H1 (cell line): ENCODE measurements at regions not wholly inside any gene's neighbourhood (a gene's known extent, or its start where the extent isn't known, plus 50 kb on each side); places are given as distances from the start of the nearest gene placed in this dataset.
A peak's percentile ranks its signal among the peaks of the same experiment; 100 is the strongest.

Experiments used
- CTCF ChIA-PET: fragments of 300-600 bp; sonication (Branson Sonifier 250); formaldehyde crosslinking; loops from one replicate; lab custom pipeline; 2021; ENCODE audit not compliant: partially characterized antibody; lab: Charles Lee
- POLR2A ChIA-PET: fragments of 300-600 bp; sonication (Branson Sonifier 250); formaldehyde crosslinking; loops from one replicate; lab custom pipeline; 2021; ENCODE audit warnings: inconsistent platforms; ENCODE audit not compliant: partially characterized antibody; lab: Charles Lee
- DNase-seq, 2 experiments: peaks; one replicate each; pipeline versions ENCODE4 v3.0.0 to v3.0.0-alpha.2; 2010 to 2022; ENCODE audit warnings: low spot score in 2 of 2, low read depth in 1 of 2, mixed read lengths in 1 of 2
- FAIRE-seq: peaks from 2 replicates; lab custom pipeline; 2011; peaks lifted over from hg19 to GRCh38; lab: Jason Lieb, UNC
- H2AFZ ChIP-seq: 2 replicates; pipeline ENCODE4 v1.8.1; 2012; ENCODE audit warnings: low read length, inconsistent platforms
- H2AK5ac ChIP-seq: 2 replicates; pipeline ENCODE4 v1.6.1; 2013; ENCODE audit warnings: low read depth, low read length
- H2BK120ac ChIP-seq: replicated peaks from 2 replicates; pipeline ENCODE3; 2013; ENCODE audit warnings: low read depth, low read length, inconsistent platforms
- H2BK12ac ChIP-seq: 2 replicates; pipeline ENCODE4 v1.6.1; 2013; ENCODE audit warnings: low read depth, low read length
- H2BK15ac ChIP-seq: 2 replicates; pipeline ENCODE4 v1.6.1; 2013; ENCODE audit warnings: low read length
- H2BK20ac ChIP-seq: 2 replicates; pipeline ENCODE4 v1.6.1; 2013; ENCODE audit warnings: low read length
- H2BK5ac ChIP-seq: 2 replicates; pipeline ENCODE4 v1.6.1; 2013; ENCODE audit warnings: low read depth, low read length
- H3K14ac ChIP-seq: 2 replicates; pipeline ENCODE4 v1.6.1; 2013; ENCODE audit warnings: inconsistent platforms; ENCODE audit not compliant: insufficient read length
- H3K18ac ChIP-seq: 2 replicates; pipeline ENCODE4 v1.6.1; 2013; ENCODE audit warnings: low read length; ENCODE audit errors: extremely low read depth
- H3K23ac ChIP-seq: 2 replicates; pipeline ENCODE4 v1.6.1; 2013; ENCODE audit warnings: inconsistent platforms; ENCODE audit not compliant: insufficient read length
- H3K23me2 ChIP-seq: 2 replicates; pipeline ENCODE4 v1.6.1; 2013; ENCODE audit warnings: low read depth, low read length
- H3K27ac ChIP-seq: 2 replicates; pipeline ENCODE4 v1.6.1; 2011; ENCODE audit warnings: low read depth, low read length, inconsistent platforms
- H3K27me3 ChIP-seq, 4 experiments: replicated peaks in 1 of 4; 1 replicate in 1 of 4; 2 replicates in 3 of 4; pipeline versions ENCODE4 v1.6.1 to v1.8.1; 2011 to 2013; ENCODE audit warnings: low read length in 3 of 4, mild to moderate bottlenecking in 3 of 4, inconsistent platforms in 2 of 4, mixed read lengths in 2 of 4, moderate library complexity in 1 of 4; ENCODE audit not compliant: control insufficient read depth in 3 of 4, insufficient read depth in 3 of 4; ENCODE audit errors: extremely low read depth in 1 of 4
- H3K36me3 ChIP-seq, 4 experiments: 2 replicates each; pipeline versions ENCODE4 v1.6.1 to v1.8.1; 2011 to 2013; ENCODE audit warnings: mild to moderate bottlenecking in 4 of 4, low read length in 3 of 4, moderate library complexity in 2 of 4, control low read depth in 1 of 4, inconsistent platforms in 1 of 4; ENCODE audit not compliant: insufficient read depth in 4 of 4, control insufficient read depth in 2 of 4
- H3K4ac ChIP-seq: replicated peaks from 2 replicates; pipeline ENCODE3; 2013; ENCODE audit warnings: low read length, low read depth, mixed read lengths, inconsistent platforms; ENCODE audit not compliant: insufficient read length
- H3K4me1 ChIP-seq, 4 experiments: replicated peaks in 1 of 4; 1 replicate in 1 of 4; 2 replicates in 3 of 4; pipeline versions ENCODE4 v1.6.1 to v1.8.1; 2011 to 2013; ENCODE audit warnings: low read length in 3 of 4, inconsistent platforms in 2 of 4, mixed read lengths in 1 of 4; ENCODE audit not compliant: insufficient read depth in 4 of 4, control insufficient read depth in 3 of 4
- H3K4me2 ChIP-seq, 2 experiments: 2 replicates each; pipeline versions ENCODE4 v1.6.1 to v1.8.1; 2011 to 2013; ENCODE audit warnings: low read depth in 2 of 2, low read length in 2 of 2, control low read depth in 1 of 2, inconsistent platforms in 1 of 2, mild to moderate bottlenecking in 1 of 2; ENCODE audit not compliant: insufficient read depth in 1 of 2
- H3K4me3 ChIP-seq, 4 experiments: fragments of 200-600, 300-600 bp in 1 of 4; sonication (generic), shearing (Covaris generic), sonication (Bioruptor Twin) in 1 of 4; 2 replicates each; pipeline versions ENCODE4 v1.5.1 to v1.8.1; 2011 to 2016; ENCODE audit warnings: low read length in 4 of 4, low read depth in 3 of 4, control low read depth in 2 of 4, inconsistent platforms in 2 of 4, mild to moderate bottlenecking in 2 of 4, mixed read lengths in 1 of 4, moderate library complexity in 1 of 4; ENCODE audit not compliant: insufficient read depth in 2 of 4; ENCODE audit errors: extremely low read depth in 1 of 4
- H3K56ac ChIP-seq: replicated peaks from 2 replicates; pipeline ENCODE3; 2013; ENCODE audit warnings: low read depth, mild to moderate bottlenecking, mixed read lengths, low read length, inconsistent platforms; ENCODE audit not compliant: insufficient read length
- H3K79me1 ChIP-seq: 2 replicates; pipeline ENCODE4 v1.6.1; 2013; ENCODE audit warnings: low read depth, low read length, control low read depth
- H3K79me2 ChIP-seq, 2 experiments: 2 replicates each; pipeline versions ENCODE4 v1.6.1 to v1.8.1; 2012 to 2013; ENCODE audit warnings: low read length in 2 of 2, mild to moderate bottlenecking in 2 of 2, inconsistent platforms in 1 of 2; ENCODE audit not compliant: insufficient read depth in 2 of 2, control insufficient read depth in 1 of 2
- H3K9ac ChIP-seq, 4 experiments: replicated peaks in 1 of 4; 1 replicate in 1 of 4; 2 replicates in 3 of 4; pipeline versions ENCODE4 v1.6.1 to v1.8.1; 2011 to 2013; ENCODE audit warnings: low read depth in 3 of 4, low read length in 3 of 4, control low read depth in 2 of 4, mild to moderate bottlenecking in 2 of 4, moderate library complexity in 2 of 4, inconsistent platforms in 1 of 4; ENCODE audit errors: extremely low read depth in 1 of 4
- H3K9me3 ChIP-seq, 2 experiments: 2 replicates each; pipeline versions ENCODE4 v1.6.1 to v1.8.1; 2012 to 2013; ENCODE audit warnings: mild to moderate bottlenecking in 2 of 2, moderate library complexity in 2 of 2, control low read depth in 1 of 2, inconsistent platforms in 1 of 2, low read depth in 1 of 2, low read length in 1 of 2, mixed read lengths in 1 of 2; ENCODE audit not compliant: insufficient read depth in 2 of 2
- H4K20me1 ChIP-seq, 2 experiments: replicated peaks in 1 of 2; 2 replicates each; pipeline versions ENCODE3 to v1.8.1; 2011 to 2013; ENCODE audit warnings: inconsistent platforms in 2 of 2, low read length in 2 of 2, mild to moderate bottlenecking in 1 of 2; ENCODE audit not compliant: insufficient read depth in 2 of 2, control insufficient read depth in 1 of 2
- H4K5ac ChIP-seq: 2 replicates; pipeline ENCODE4 v1.6.1; 2013; ENCODE audit warnings: low read length, low read depth, mixed read lengths, inconsistent platforms; ENCODE audit not compliant: insufficient read length
- H4K8ac ChIP-seq: 2 replicates; pipeline ENCODE4 v1.8.0; 2013; ENCODE audit warnings: mild to moderate bottlenecking, moderate library complexity, low read length, inconsistent platforms; ENCODE audit not compliant: insufficient read depth; ENCODE audit errors: extremely low read depth
- H4K91ac ChIP-seq: replicated peaks from 2 replicates; pipeline ENCODE3; 2013; ENCODE audit warnings: low read length, mixed read lengths, inconsistent platforms; ENCODE audit not compliant: insufficient read length
- PHF8 ChIP-seq: fragments of 200-600 bp; sonication (generic); conservative IDR thresholded peaks from 2 replicates; pipeline ENCODE4 v1.7.1; 2012; ENCODE audit warnings: low read depth, mild to moderate bottlenecking, inconsistent platforms, low read length, moderate library complexity
- SRF ChIP-seq: IDR thresholded peaks from 2 replicates; pipeline ENCODE4 v1.6.1; 2011; ENCODE audit warnings: mild to moderate bottlenecking, low read depth, low read length, moderate library complexity
- TBP ChIP-seq: IDR thresholded peaks from 2 replicates; pipeline ENCODE4 v1.6.1; 2011; ENCODE audit warnings: low read depth, low read length, improper control_type of control experiment
- USF2 ChIP-seq: IDR thresholded peaks from 2 replicates; pipeline ENCODE4 v1.6.1; 2011; ENCODE audit warnings: low read length, improper control_type of control experiment
- WGBS, 2 experiments: shearing (Covaris generic) in 1 of 2; methylation state at CpG; one replicate each; pipeline versions ENCODE4 v1.1.6 to v1.1.7; 2013 to 2015; ENCODE audit warnings: low lambda C conversion rate in 2 of 2, mixed read lengths in 2 of 2, inconsistent platforms in 1 of 2, low coverage in 1 of 2, missing lambda C conversion rate in 1 of 2; ENCODE audit not compliant: insufficient replicate concordance in 2 of 2, insufficient coverage in 1 of 2, insufficient read length in 1 of 2; ENCODE audit errors: extremely low coverage in 1 of 2, missing lambda C conversion rate in 1 of 2; 5-methylcytosine and 5-hydroxymethylcytosine counted together

- no peak overlapping the region for H3K9ac ChIP-seq
- H4K91ac ChIP-seq = peak overlapping the region; percentile 87
- H3K79me1 ChIP-seq = no peaks in the 10 kb centered on the region
- H2BK120ac ChIP-seq = no peak overlapping the region
- H2BK5ac ChIP-seq = peak overlapping the region; percentile 81; the same call in 1 of the 2 replicates
- peak overlapping the region; percentile 4 for H3K18ac ChIP-seq
- H4K20me1 ChIP-seq = no peaks in the 10 kb centered on the region
- H4K8ac ChIP-seq = no peak overlapping the region
- H3K27ac ChIP-seq = no peak overlapping the region
- peak overlapping the region; percentile 81; the same call in 1 of the 2 replicates for H2BK12ac ChIP-seq
- H3K14ac ChIP-seq = no peak overlapping the region
- peaks cover 0 to 11% (median 0%) of the 10 kb centered on the region in 4 experiments; a peak in 2 of 7 replicates for H3K4me1 ChIP-seq
- H3K4ac ChIP-seq = peak overlapping the region; percentile 79
- H3K79me2 ChIP-seq = no peaks in the 10 kb centered on the region
- H2BK20ac ChIP-seq = peak overlapping the region; percentile 98
- H3K23me2 ChIP-seq = peaks cover 4% of the 10 kb centered on the region; the same call in 1 of the 2 replicates
- ChIA-PET POLR2A (interaction anchor here (0.6 kb wide), 1 partner anchor 290 kb away, joined by 3 read pairs; no protein-coding TSS in a partner anchor), CTCF (no interaction called here)
- TF ChIP-seq USF2 (no peak), PHF8 (0 out of 2 replicates have a peak, but pooled peaks have one; percentile 14), SRF (no peak), TBP (no peak)
- no peak overlapping the region for H3K56ac ChIP-seq
- no peak overlapping the region for H3K4me3 ChIP-seq
- H2BK15ac ChIP-seq = peak overlapping the region; percentile 97; the same call in 1 of the 2 replicates
- H3K36me3 ChIP-seq = no peaks in the 10 kb centered on the region
- DNase-seq (no peak), FAIRE-seq (no peak)
- no peak overlapping the region for H3K4me2 ChIP-seq
- H3K9me3 ChIP-seq = no peaks in the 10 kb centered on the region
- no peak overlapping the region for H4K5ac ChIP-seq
- no peak overlapping the region for H3K23ac ChIP-seq
- no peak overlapping the region for H2AFZ ChIP-seq
- H3K27me3 ChIP-seq = no peaks in the 10 kb centered on the region
- peak overlapping the region; percentile 86; the same call in 1 of the 2 replicates for H2AK5ac ChIP-seq
- 83 to 100% methylated on average over 7 to 28 of the region's 29 CpGs for WGBS, 2 experiments
These were observed 184.3 kb downstream of the TTLL2 start for GRCh38 chr6:167508919-167509852.
